PC-3 (cell line): ENCODE measurements at regions not wholly inside any gene's neighbourhood (a gene's known extent, or its start where the extent isn't known, plus 50 kb on each side); places are given as distances from the start of the nearest gene placed in this dataset.
A peak's percentile ranks its signal among the peaks of the same experiment; 100 is the strongest.

ENCODE experiments used
- ATAC-seq: fragments of 200-7000 bp; cut with Tn5 transposase; 2 replicates; pipeline ENCODE4 v1.9.1; 2020; ENCODE audit warnings: mild to moderate bottlenecking, moderate library complexity
- BruUV-seq: library from RNA; stranded (reverse); fragments of 400-500 nt; replicated peaks from 2 replicates; lab custom pipeline; 2021; lab: Mats Ljungman, UMichigan
- CTCF ChIA-PET: fragments of 300-600 bp; sonication (Branson Sonifier 250); formaldehyde crosslinking; loops from one replicate; lab custom pipeline; 2022; ENCODE audit warnings: antibody characterized with exemption; lab: Charles Lee
- POLR2A ChIA-PET: fragments of 300-600 bp; sonication (Branson Sonifier 250); formaldehyde crosslinking; loops from one replicate; lab custom pipeline; 2022; ENCODE audit warnings: antibody characterized with exemption; ENCODE audit not compliant: unreplicated experiment; lab: Charles Lee
- DNase-seq: peaks from one replicate; pipeline ENCODE4 v3.0.0-alpha.2; 2015
- H2AFZ ChIP-seq: fragments of 300-600 bp; sonication (generic); 2 replicates; pipeline ENCODE4 v1.6.0; 2016; ENCODE audit warnings: antibody characterized with exemption, low read length
- H3F3A ChIP-seq: fragments of 300-600 bp; sonication (generic); one replicate; pipeline ENCODE4 v1.6.0; 2017; ENCODE audit warnings: antibody characterized with exemption, low read length, control low read depth, mild to moderate bottlenecking; ENCODE audit not compliant: unreplicated experiment
- H3K27ac ChIP-seq: fragments of 300-600 bp; sonication (generic); 2 replicates; pipeline ENCODE4 v1.5.1; 2016; ENCODE audit warnings: mild to moderate bottlenecking, low read length
- H3K27me3 ChIP-seq: fragments of 300-600 bp; sonication (generic); 2 replicates; pipeline ENCODE4 v1.6.1; 2016; ENCODE audit warnings: low read length, mixed read lengths
- H3K36me3 ChIP-seq: fragments of 300-600 bp; sonication (generic); 2 replicates; pipeline ENCODE4 v1.6.1; 2016; ENCODE audit warnings: low read depth, mixed run types, low read length, mixed read lengths
- H3K4me1 ChIP-seq: fragments of 300-600 bp; sonication (generic); 2 replicates; pipeline ENCODE4 v1.5.1; 2016; ENCODE audit warnings: low read length; ENCODE audit not compliant: insufficient read depth
- H3K4me2 ChIP-seq: fragments of 300-600 bp; sonication (generic); 2 replicates; pipeline ENCODE4 v1.6.0; 2016; ENCODE audit warnings: low read length
- H3K4me3 ChIP-seq: fragments of 300-600 bp; sonication (generic); 2 replicates; pipeline ENCODE4 v1.5.1; 2016; ENCODE audit warnings: mild to moderate bottlenecking, low read length, mixed read lengths
- H3K79me2 ChIP-seq: fragments of 300-600 bp; sonication (generic); 2 replicates; pipeline ENCODE4 v1.6.1; 2017; ENCODE audit warnings: low read length, mixed read lengths
- H3K9ac ChIP-seq: fragments of 300-600 bp; sonication (generic); 2 replicates; pipeline ENCODE4 v1.6.0; 2016; ENCODE audit warnings: mild to moderate bottlenecking, low read length
- H3K9me2 ChIP-seq: fragments of 300-600 bp; sonication (generic); replicated peaks from 2 replicates; pipeline ENCODE4 v1.6.1; 2016; ENCODE audit warnings: mixed run types, low read length, mixed read lengths
- H3K9me3 ChIP-seq: fragments of 300-600 bp; sonication (generic); 2 replicates; pipeline ENCODE4 v1.6.1; 2016; ENCODE audit warnings: low read length, mixed read lengths
- H4K20me1 ChIP-seq: fragments of 300-600 bp; sonication (generic); 2 replicates; pipeline ENCODE4 v1.6.1; 2016; ENCODE audit warnings: low read length, mixed read lengths
- CTCF ChIP-seq: fragments of 300-600 bp; sonication (generic); conservative IDR thresholded peaks from 2 replicates; pipeline ENCODE4 v1.5.1; 2017; ENCODE audit warnings: antibody characterized with exemption, low read depth, mild to moderate bottlenecking, low read length
- EZH2 ChIP-seq: fragments of 300-600 bp; sonication (generic); IDR thresholded peaks from one replicate; pipeline ENCODE4 v1.6.1; 2017; ENCODE audit warnings: antibody characterized with exemption, mild to moderate bottlenecking, low read length; ENCODE audit not compliant: unreplicated experiment
- EZH2phosphoT487 ChIP-seq: fragments of 300-600 bp; sonication (generic); IDR thresholded peaks from 2 replicates; pipeline ENCODE4 v1.6.1; 2018; ENCODE audit warnings: mild to moderate bottlenecking, antibody characterized with exemption, low read length, borderline replicate concordance
- intact Hi-C: fragments of 100-400 bp; cut with micrococcal nuclease; formaldehyde crosslinking; loops from 2 replicates; pipeline ENCODE4 v1.9.0; 2023

- no peak overlapping the region for H3K27ac ChIP-seq
- H3K79me2 ChIP-seq, result no peaks in the 10 kb centered on the region
- no peak overlapping the region for H2AFZ ChIP-seq
- no peaks in the 10 kb centered on the region for H3K27me3 ChIP-seq
- ATAC-seq (peak; percentile 84), DNase-seq (peak; percentile 75)
- no peaks in the 10 kb centered on the region for H3K9me2 ChIP-seq
- H3K4me1 ChIP-seq, result no peaks in the 10 kb centered on the region
- no peaks in the 10 kb centered on the region for H4K20me1 ChIP-seq
- H3F3A ChIP-seq, result no peaks in the 10 kb centered on the region
- no peaks in the 10 kb centered on the region for H3K36me3 ChIP-seq
- ChIA-PET POLR2A (no interaction called here), CTCF (interaction anchor here (0.7 to 1.2 kb wide), 2 partner anchors 47 to 91 kb away, joined by 3 to 4 read pairs; no protein-coding TSS in a partner anchor)
- H3K9me3 ChIP-seq, result 0 out of 2 replicates have a peak, but pooled peaks cover 2% of the 10 kb centered on the region
- BruUV-seq, result no TSS peak
- no peak overlapping the region for H3K9ac ChIP-seq
- intact Hi-C loops, result loop anchor here (2.0 to 5.0 kb wide), 4 partner anchors 64 to 1303 kb away; no protein-coding TSS in a partner anchor
- no peak overlapping the region for H3K4me3 ChIP-seq
- no peak overlapping the region for H3K4me2 ChIP-seq
- TF ChIP-seq CTCF (peak; percentile 86), EZH2phosphoT487 (no peak)
Observed at GRCh38 chr3:189041482-189042090, 130.2 kb upstream of the TPRG1 start.

GRCh38 chr3:189042832-189043231, 128.9 kb upstream of the TPRG1 start:
- Histone ChIP-seq H3K9me3 (no peaks in the 10 kb centered on the region), H3K36me3 (no peaks in the 10 kb centered on the region), H3K9ac (no peak overlapping the region), H2AFZ (no peak overlapping the region), H3K4me1 (no peaks in the 10 kb centered on the region), H3F3A (no peaks in the 10 kb centered on the region), H3K4me2 (no peak overlapping the region), H3K4me3 (no peak overlapping the region), H3K79me2 (no peaks in the 10 kb centered on the region), H3K27me3 (no peaks in the 10 kb centered on the region), H3K9me2 (no peaks in the 10 kb centered on the region), H3K27ac (no peak overlapping the region), H4K20me1 (no peaks in the 10 kb centered on the region)
- POLR2A ChIA-PET, result no interaction called here
- DNase-seq, result no peak
- no TSS peak for BruUV-seq
- intact Hi-C loops, result loop anchor here (5.0 kb wide), 2 partner anchors 66 to 99 kb away; no protein-coding TSS in a partner anchor
- TF ChIP-seq CTCF, result no peak
- TF ChIP-seq EZH2phosphoT487, result no peak
- TF ChIP-seq EZH2, result no peak
- ATAC-seq, result no peak
- CTCF ChIA-PET, result no interaction called here

- H3K9me3 ChIP-seq, result no peaks in the 10 kb centered on the region
- DNase-seq (peak; percentile 21), ATAC-seq (no peak)
- ChIA-PET POLR2A (no interaction called here), CTCF (no interaction called here)
- H3K36me3 ChIP-seq, result no peaks in the 10 kb centered on the region
- no TSS peak for BruUV-seq
- H3K79me2 ChIP-seq, result no peaks in the 10 kb centered on the region
- H3K9ac ChIP-seq, result no peak overlapping the region
- no peak overlapping the region for H3K27ac ChIP-seq
- no peak overlapping the region for H3K4me2 ChIP-seq
- H3K4me3 ChIP-seq, result no peak overlapping the region
- no peaks in the 10 kb centered on the region for H3F3A ChIP-seq
- no peaks in the 10 kb centered on the region for H3K9me2 ChIP-seq
- no peaks in the 10 kb centered on the region for H3K27me3 ChIP-seq
- no peaks in the 10 kb centered on the region for H3K4me1 ChIP-seq
- TF ChIP-seq CTCF, result peak; percentile 52
- TF ChIP-seq EZH2phosphoT487, result no peak
- intact Hi-C loops, result loop anchor here (5.0 kb wide), 1 partner anchor 83 kb away; no protein-coding TSS in a partner anchor
- no peak overlapping the region for H2AFZ ChIP-seq
- H4K20me1 ChIP-seq, result no peaks in the 10 kb centered on the region
Observed at GRCh38 chr3:189049458-189050236, 122.1 kb upstream of the TPRG1 start.
